GM23338 (cell line): ENCODE measurements at regions not wholly inside any gene's neighbourhood (a gene's known extent, or its start where the extent isn't known, plus 50 kb on each side); places are given as distances from the start of the nearest gene placed in this dataset.

Experiments used
- ATAC-seq: fragments of 200-7000 bp; cut with Tn5 transposase; 3 replicates; pipeline ENCODE4 v1.9.1; 2020
- DNase-seq: peaks from one replicate; pipeline ENCODE4 v3.0.0-alpha.2; 2015; ENCODE audit warnings: low spot score
- H2AFZ ChIP-seq: fragments of 200-600 bp; sonication (generic); 2 replicates; pipeline ENCODE4 v1.8.0; 2016; ENCODE audit warnings: antibody characterized with exemption, mild to moderate bottlenecking, moderate library complexity
- H3F3A ChIP-seq: fragments of 200-600 bp; sonication (generic); replicated peaks from 2 replicates; pipeline ENCODE4 v1.8.0; 2017; ENCODE audit warnings: antibody characterized with exemption, mixed run types, low read depth
- H3K27ac ChIP-seq: fragments of 200-600 bp; sonication (generic); 2 replicates; pipeline ENCODE4 v1.6.1; 2016; ENCODE audit warnings: low read depth
- H3K27me3 ChIP-seq: fragments of 200-600 bp; sonication (generic); 2 replicates; pipeline ENCODE4 v1.8.0; 2016; ENCODE audit warnings: mild to moderate bottlenecking, mixed run types, moderate library complexity; ENCODE audit not compliant: insufficient read depth
- H3K36me3 ChIP-seq: fragments of 200-600 bp; sonication (generic); 2 replicates; pipeline ENCODE4 v1.8.0; 2016; ENCODE audit warnings: mild to moderate bottlenecking; ENCODE audit not compliant: insufficient read depth
- H3K4me1 ChIP-seq: fragments of 200-600 bp; sonication (generic); 2 replicates; pipeline ENCODE4 v1.8.0; 2016; ENCODE audit warnings: mild to moderate bottlenecking, moderate library complexity; ENCODE audit not compliant: insufficient read depth
- H3K4me2 ChIP-seq: fragments of 200-600 bp; sonication (generic); 2 replicates; pipeline ENCODE4 v1.7.1; 2017; ENCODE audit warnings: mixed run types
- H3K4me3 ChIP-seq: fragments of 200-600 bp; sonication (generic); 2 replicates; pipeline ENCODE4 v1.6.1; 2016; ENCODE audit warnings: mixed run types
- H3K79me2 ChIP-seq: fragments of 200-600 bp; sonication (generic); replicated peaks from 2 replicates; pipeline ENCODE4 v1.8.0; 2017; ENCODE audit warnings: mild to moderate bottlenecking; ENCODE audit not compliant: insufficient read depth
- H3K9me2 ChIP-seq: fragments of 200-600 bp; sonication (generic); 2 replicates; pipeline ENCODE4 v1.8.0; 2017; ENCODE audit not compliant: insufficient read depth
- H4K20me1 ChIP-seq: fragments of 200-600 bp; sonication (generic); replicated peaks from 2 replicates; pipeline ENCODE4 v1.8.0; 2017; ENCODE audit warnings: mild to moderate bottlenecking; ENCODE audit not compliant: insufficient read depth
- H3K27ac Mint-ChIP-seq: 2 replicates; pipeline ENCODE4 v1.8.0; 2020; ENCODE audit warnings: inconsistent platforms, mild to moderate bottlenecking, moderate library complexity, mixed read lengths
- H3K27me3 Mint-ChIP-seq: 3 replicates; pipeline ENCODE4 v1.8.0; 2022; ENCODE audit warnings: low read depth, mild to moderate bottlenecking, moderate library complexity, mixed read lengths, inconsistent platforms; ENCODE audit not compliant: insufficient read depth, poor library complexity
- H3K36me3 Mint-ChIP-seq: 3 replicates; pipeline ENCODE4 v1.8.0; 2021; ENCODE audit warnings: low read depth, mild to moderate bottlenecking, inconsistent platforms, moderate library complexity, mixed read lengths
- H3K4me1 Mint-ChIP-seq: 3 replicates; pipeline ENCODE4 v1.8.0; 2020; ENCODE audit warnings: mild to moderate bottlenecking, inconsistent platforms, mixed read lengths
- H3K4me3 Mint-ChIP-seq: 3 replicates; pipeline ENCODE4 v1.8.0; 2021; ENCODE audit warnings: moderate library complexity, mild to moderate bottlenecking, inconsistent platforms, mixed read lengths
- H3K9me3 Mint-ChIP-seq: 3 replicates; pipeline ENCODE4 v1.8.0; 2020; ENCODE audit warnings: moderate library complexity, mild to moderate bottlenecking, inconsistent platforms, mixed read lengths
- ETS1 ChIP-seq: IDR thresholded peaks from 2 replicates; pipeline ENCODE4 v1.6.1; 2016; ENCODE audit warnings: antibody characterized with exemption
- EZH2 ChIP-seq: fragments of 200-600 bp; sonication (generic); IDR thresholded peaks from one replicate; pipeline ENCODE4 v1.8.0; 2017; ENCODE audit warnings: antibody characterized with exemption, mild to moderate bottlenecking, low read depth; ENCODE audit not compliant: unreplicated experiment
- EZH2phosphoT487 ChIP-seq: fragments of 200-600 bp; sonication (generic); IDR thresholded peaks from one replicate; pipeline ENCODE4 v1.8.1; 2018; ENCODE audit warnings: antibody characterized with exemption; ENCODE audit not compliant: unreplicated experiment
- NANOG ChIP-seq: IDR thresholded peaks from 2 replicates; pipeline ENCODE4 v1.6.1; 2016; ENCODE audit warnings: antibody characterized with exemption, borderline replicate concordance
- REST ChIP-seq: IDR thresholded peaks from one replicate; pipeline ENCODE4 v1.6.1; 2018; ENCODE audit warnings: antibody characterized with exemption; ENCODE audit not compliant: unreplicated experiment
- ZNF114 ChIP-seq: fragments of 250-450 bp; sonication (Bioruptor Pico); IDR thresholded peaks from 2 replicates; pipeline ENCODE4 v1.5.0; 2020; ENCODE audit warnings: mild to moderate bottlenecking, moderate library complexity
- ZNF462 ChIP-seq: fragments of 250-450 bp; sonication (Bioruptor Pico); IDR thresholded peaks from 2 replicates; pipeline ENCODE4 v1.5.0; 2020; ENCODE audit warnings: mild to moderate bottlenecking, moderate library complexity

GRCh38 chr6:91788501-91788900, 1201.6 kb upstream of the MAP3K7 start:
- Mint-ChIP-seq H3K4me1 (peaks cover 27% of the 10 kb centered on the region; the same call in 2 of the 3 replicates), H3K27me3 (peaks cover 4% of the 10 kb centered on the region), H3K4me3 (peak overlapping the region; percentile 42; the same call in 1 of the 3 replicates), H3K27ac (no peak overlapping the region), H3K36me3 (0 out of 3 replicates have a peak, but pooled peaks cover 6% of the 10 kb centered on the region), H3K9me3 (peaks cover 2% of the 10 kb centered on the region; the same call in 1 of the 3 replicates)
- Histone ChIP-seq H3K4me3 (peak overlapping the region; percentile 14; the same call in 1 of the 2 replicates), H3K4me2 (peak overlapping the region; percentile 24), H3F3A (no peaks in the 10 kb centered on the region), H3K4me1 (peaks cover 19% of the 10 kb centered on the region), H3K27ac (no peak overlapping the region), H4K20me1 (no peaks in the 10 kb centered on the region), H2AFZ (no peak overlapping the region), H3K79me2 (no peaks in the 10 kb centered on the region), H3K36me3 (no peaks in the 10 kb centered on the region), H3K9me2 (no peaks in the 10 kb centered on the region; the same call in 1 of the 2 replicates), H3K27me3 (no peaks in the 10 kb centered on the region)
- TF ChIP-seq ZNF114 (CRISPR knock-in tag) (no peak), NANOG (peak; percentile 37; the same call in 1 of the 2 replicates)
- peak; percentile 38 for DNase-seq
- ATAC-seq, result peak; percentile 75

- Mint-ChIP-seq H3K4me1 (peaks cover 36% of the 10 kb centered on the region), H3K27ac (no peak overlapping the region), H3K4me3 (no peak overlapping the region), H3K9me3 (peaks cover 2% of the 10 kb centered on the region; the same call in 1 of the 3 replicates), H3K27me3 (peaks cover 4% of the 10 kb centered on the region), H3K36me3 (0 out of 3 replicates have a peak, but pooled peaks cover 6% of the 10 kb centered on the region)
- no peaks in the 10 kb centered on the region for H4K20me1 ChIP-seq
- no peak overlapping the region for H3K27ac ChIP-seq
- no peaks in the 10 kb centered on the region for H3K79me2 ChIP-seq
- H3K36me3 ChIP-seq, result no peaks in the 10 kb centered on the region
- peak overlapping the region; percentile 31; the same call in 1 of the 2 replicates for H2AFZ ChIP-seq
- H3K4me3 ChIP-seq, result no peak overlapping the region
- ATAC-seq (peak; percentile 83), DNase-seq (peak; percentile 28)
- H3K4me2 ChIP-seq, result 0 out of 2 replicates have a peak overlapping the region, but pooled peaks have one; percentile 14
- no peaks in the 10 kb centered on the region; the same call in 1 of the 2 replicates for H3K9me2 ChIP-seq
- H3F3A ChIP-seq, result no peaks in the 10 kb centered on the region
- peaks cover 19% of the 10 kb centered on the region for H3K4me1 ChIP-seq
- no peak for TF ChIP-seq REST
- TF ChIP-seq ZNF462 (CRISPR knock-in tag), result no peak
- TF ChIP-seq ZNF114 (CRISPR knock-in tag), result no peak
- no peak for TF ChIP-seq EZH2
- TF ChIP-seq EZH2phosphoT487, result no peak
- no peak for TF ChIP-seq ETS1
- no peak for TF ChIP-seq NANOG
- no peaks in the 10 kb centered on the region for H3K27me3 ChIP-seq
These were observed 1199.8 kb upstream of the MAP3K7 start for GRCh38 chr6:91786474-91787184.
